ENCODE measurements at regions not wholly inside any gene's neighbourhood (a gene's known extent, or its start where the extent isn't known, plus 50 kb on each side); places are given as distances from the start of the nearest gene placed in this dataset.

GRCh38 chr6:14202947-14203346 is 85.4 kb downstream of the CD83 start:
- no peaks in the 10 kb centered on the region for H3K79me2 ChIP-seq (ENCODE audit: insufficient read depth, low read length)
- no peaks in the 10 kb centered on the region for H4K20me1 ChIP-seq (ENCODE audit: insufficient read depth, low read length)
- H2AFZ ChIP-seq (ENCODE audit: low read length), result no peak overlapping the region
- H3K9me3 ChIP-seq (ENCODE audit: low read depth, low read length), result no peaks in the 10 kb centered on the region
- no peaks in the 10 kb centered on the region for H3K27me3 ChIP-seq (ENCODE audit: insufficient read depth, low read length)
- no peak overlapping the region for H3K27ac ChIP-seq (ENCODE audit: low read depth, low read length)
- no peaks in the 10 kb centered on the region for H3K4me1 ChIP-seq (ENCODE audit: insufficient read depth, low read length)
- no peaks in the 10 kb centered on the region for H3K36me3 ChIP-seq (ENCODE audit: insufficient read depth, low read length)
- H3K4me2 ChIP-seq (ENCODE audit: insufficient read depth, low read length), result no peak overlapping the region
- no peak for TF ChIP-seq CTCF (IDR thresholded peaks at IDR 0.05; ENCODE audit: extremely low read depth, low read depth, low read length)
- no peak overlapping the region for H3K4me3 ChIP-seq (ENCODE audit: insufficient read depth, low read length)
- DNase-seq (ENCODE audit: insufficient read length, low spot score, missing footprints), result no peak

- Histone ChIP-seq H3K27me3 (ENCODE audit: insufficient read depth, low read length) (no peaks in the 10 kb centered on the region), H3K27ac (ENCODE audit: low read depth, low read length) (no peak overlapping the region), H4K20me1 (ENCODE audit: insufficient read depth, low read length) (no peaks in the 10 kb centered on the region), H2AFZ (ENCODE audit: low read length) (no peak overlapping the region), H3K4me2 (ENCODE audit: insufficient read depth, low read length) (no peak overlapping the region), H3K36me3 (ENCODE audit: insufficient read depth, low read length) (no peaks in the 10 kb centered on the region), H3K9me3 (ENCODE audit: low read depth, low read length) (no peaks in the 10 kb centered on the region), H3K4me3 (ENCODE audit: insufficient read depth, low read length) (no peak overlapping the region), H3K4me1 (ENCODE audit: insufficient read depth, low read length) (peaks cover 5% of the 10 kb centered on the region), H3K79me2 (ENCODE audit: insufficient read depth, low read length) (no peaks in the 10 kb centered on the region)
- no peak for DNase-seq (ENCODE audit: insufficient read length, low spot score, missing footprints)
- no peak for TF ChIP-seq CTCF (IDR thresholded peaks at IDR 0.05; ENCODE audit: extremely low read depth, low read depth, low read length)
Observed at GRCh38 chr6:14206391-14206790, 88.8 kb downstream of the CD83 start.

- Histone ChIP-seq H3K4me2 (ENCODE audit: insufficient read depth, low read length) (no peak overlapping the region), H3K9me3 (ENCODE audit: low read depth, low read length) (no peaks in the 10 kb centered on the region), H4K20me1 (ENCODE audit: insufficient read depth, low read length) (no peaks in the 10 kb centered on the region), H3K4me1 (ENCODE audit: insufficient read depth, low read length) (peaks cover 11% of the 10 kb centered on the region), H3K4me3 (ENCODE audit: insufficient read depth, low read length) (no peak overlapping the region), H3K36me3 (ENCODE audit: insufficient read depth, low read length) (no peaks in the 10 kb centered on the region), H2AFZ (ENCODE audit: low read length) (no peak overlapping the region), H3K79me2 (ENCODE audit: insufficient read depth, low read length) (no peaks in the 10 kb centered on the region), H3K27ac (ENCODE audit: low read depth, low read length) (no peak overlapping the region), H3K27me3 (ENCODE audit: insufficient read depth, low read length) (no peaks in the 10 kb centered on the region)
- TF ChIP-seq CTCF (IDR thresholded peaks at IDR 0.05; ENCODE audit: extremely low read depth, low read depth, low read length), result no peak
- no peak for DNase-seq (ENCODE audit: insufficient read length, low spot score, missing footprints)
Observed at GRCh38 chr6:14207448-14207847, 89.9 kb downstream of the CD83 start.

GRCh38 chr6:14209000-14209399 is 91.4 kb downstream of the CD83 start:
- no peak for DNase-seq (ENCODE audit: insufficient read length, low spot score, missing footprints)
- Histone ChIP-seq H3K9me3 (ENCODE audit: low read depth, low read length) (no peaks in the 10 kb centered on the region), H3K4me1 (ENCODE audit: insufficient read depth, low read length) (peaks cover 11% of the 10 kb centered on the region), H3K36me3 (ENCODE audit: insufficient read depth, low read length) (no peaks in the 10 kb centered on the region), H3K79me2 (ENCODE audit: insufficient read depth, low read length) (no peaks in the 10 kb centered on the region), H3K4me3 (ENCODE audit: insufficient read depth, low read length) (no peak overlapping the region), H3K27me3 (ENCODE audit: insufficient read depth, low read length) (no peaks in the 10 kb centered on the region), H3K27ac (ENCODE audit: low read depth, low read length) (no peak overlapping the region), H3K4me2 (ENCODE audit: insufficient read depth, low read length) (no peak overlapping the region), H4K20me1 (ENCODE audit: insufficient read depth, low read length) (no peaks in the 10 kb centered on the region), H2AFZ (ENCODE audit: low read length) (no peak overlapping the region)
- no peak for TF ChIP-seq CTCF (IDR thresholded peaks at IDR 0.05; ENCODE audit: extremely low read depth, low read depth, low read length)
